Astrocyte (in vitro differentiated cells and primary cell): ENCODE measurements at regions not wholly inside any gene's neighbourhood (a gene's known extent, or its start where the extent isn't known, plus 50 kb on each side); places are given as distances from the start of the nearest gene placed in this dataset.

Experiments used
- CTCF ChIP-seq: IDR thresholded peaks from 2 replicates; pipeline ENCODE4 v1.5.1; 2011; ENCODE audit warnings: low read depth, mild to moderate bottlenecking, inconsistent platforms, low read length, moderate library complexity; ENCODE audit not compliant: insufficient read depth
- EZH2 ChIP-seq: IDR thresholded peaks from 2 replicates; pipeline ENCODE4 v1.6.1; 2012; ENCODE audit warnings: mild to moderate bottlenecking, low read length, inconsistent platforms; ENCODE audit not compliant: insufficient read depth

- TF ChIP-seq CTCF (no peak), EZH2 (no peak)
These were observed 228.2 kb downstream of the NHLRC3 start for GRCh38 chr13:39266426-39266825.
